SKM-1 treated with dmso at 0.1 percent for 144 hours (cell line): ENCODE measurements at regions not wholly inside any gene's neighbourhood (a gene's known extent, or its start where the extent isn't known, plus 50 kb on each side); places are given as distances from the start of the nearest gene placed in this dataset.
"Not testable (repeated sequence)": the region's sequence is repeated elsewhere in the genome, so short reads cannot be mapped to it uniquely, and the experiment has no call there.

Experiments
- DNase-seq: peaks from one replicate; lab custom pipeline; 2025; ENCODE audit not compliant: unreplicated experiment; lab: John Stamatoyannopoulos, UW

GRCh38 chr6:85111481-85112011 is 338.3 kb upstream of the NT5E start:
- no peak for DNase-seq

GRCh38 chr6:85110943-85111342 is 338.9 kb upstream of the NT5E start:
- DNase-seq: no peak

GRCh38 chr6:85107701-85108100 is 342.2 kb upstream of the NT5E start:
- DNase-seq: no peak

- no peak for DNase-seq
Measured at GRCh38 chr6:85096976-85097375, 332.6 kb upstream of the TBX18 start.

- no peak for DNase-seq
Measured at GRCh38 chr6:85092226-85092625, 327.8 kb upstream of the TBX18 start.

- no peak for DNase-seq
Measured at GRCh38 chr6:85089255-85089654, 324.9 kb upstream of the TBX18 start.

- no peak for DNase-seq
Measured at GRCh38 chr6:85085875-85086274, 321.5 kb upstream of the TBX18 start.

- DNase-seq: no peak
Measured at GRCh38 chr6:85081102-85081501, 316.7 kb upstream of the TBX18 start.

GRCh38 chr6:85079761-85080160 is 315.4 kb upstream of the TBX18 start:
- no peak for DNase-seq

- no peak for DNase-seq
Measured at GRCh38 chr6:85078058-85078457, 313.7 kb upstream of the TBX18 start.

GRCh38 chr6:85077098-85077497 is 312.7 kb upstream of the TBX18 start:
- no peak for DNase-seq

GRCh38 chr6:85071845-85072244 is 307.4 kb upstream of the TBX18 start:
- DNase-seq: not testable (repeated sequence)

GRCh38 chr6:85069577-85069976 is 305.2 kb upstream of the TBX18 start:
- no peak for DNase-seq

- no peak for DNase-seq
Measured at GRCh38 chr6:85068221-85068620, 303.8 kb upstream of the TBX18 start.

- DNase-seq: no peak
Measured at GRCh38 chr6:85066266-85066665, 301.9 kb upstream of the TBX18 start.

GRCh38 chr6:85065831-85066230 is 301.4 kb upstream of the TBX18 start:
- DNase-seq: no peak

- no peak for DNase-seq
Measured at GRCh38 chr6:85063611-85064010, 299.2 kb upstream of the TBX18 start.

GRCh38 chr6:85062884-85063283 is 298.5 kb upstream of the TBX18 start:
- no peak for DNase-seq

GRCh38 chr6:85058806-85059205 is 294.4 kb upstream of the TBX18 start:
- no peak for DNase-seq

GRCh38 chr6:85050149-85050548 is 285.8 kb upstream of the TBX18 start:
- no peak for DNase-seq

- DNase-seq: no peak
Measured at GRCh38 chr6:85049282-85049681, 284.9 kb upstream of the TBX18 start.

GRCh38 chr6:85047818-85048217 is 283.4 kb upstream of the TBX18 start:
- no peak for DNase-seq

- DNase-seq: not testable (repeated sequence)
Measured at GRCh38 chr6:85045767-85046166, 281.4 kb upstream of the TBX18 start.

GRCh38 chr6:85044361-85044760 is 280.0 kb upstream of the TBX18 start:
- no peak for DNase-seq
